ENCODE measurements at regions not wholly inside any gene's neighbourhood (a gene's known extent, or its start where the extent isn't known, plus 50 kb on each side); places are given as distances from the start of the nearest gene placed in this dataset.
"Not testable (repeated sequence)": the region's sequence is repeated elsewhere in the genome, so short reads cannot be mapped to it uniquely, and the experiment has no call there.

DNA sequence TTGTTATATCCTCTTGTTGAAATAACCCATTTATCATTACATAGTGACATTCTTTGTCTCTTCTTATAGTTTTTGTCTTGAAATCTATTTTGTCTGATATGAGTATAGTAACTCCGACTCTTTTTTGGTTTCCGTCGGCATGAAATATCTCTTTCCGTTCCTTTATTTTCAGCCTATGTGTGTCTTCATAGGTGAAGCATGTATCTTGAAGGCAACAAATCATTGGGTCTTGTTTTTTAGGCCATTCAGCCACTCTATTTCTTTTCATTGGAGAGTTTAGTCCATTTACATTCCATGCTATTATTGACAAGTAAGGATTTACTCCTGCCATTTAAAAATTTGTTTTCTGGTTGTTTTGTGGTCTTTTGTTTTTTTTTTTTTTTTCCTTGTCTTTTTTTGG, 441.9 kb upstream of the KAZN start:
- no peaks in the 10 kb centered on the region for H3K4me1 Mint-ChIP-seq (ENCODE audit: low read depth)
- H3K4me3 Mint-ChIP-seq = no peak overlapping the region
- H3K36me3 Mint-ChIP-seq (ENCODE audit: low read depth) = no peaks in the 10 kb centered on the region
- DNase-seq = no peak
- peaks cover 19% of the 10 kb centered on the region for H3K9me3 Mint-ChIP-seq
- H3K27me3 Mint-ChIP-seq = peaks cover 7% of the 10 kb centered on the region
- no peak overlapping the region for H3K27ac Mint-ChIP-seq

DNA sequence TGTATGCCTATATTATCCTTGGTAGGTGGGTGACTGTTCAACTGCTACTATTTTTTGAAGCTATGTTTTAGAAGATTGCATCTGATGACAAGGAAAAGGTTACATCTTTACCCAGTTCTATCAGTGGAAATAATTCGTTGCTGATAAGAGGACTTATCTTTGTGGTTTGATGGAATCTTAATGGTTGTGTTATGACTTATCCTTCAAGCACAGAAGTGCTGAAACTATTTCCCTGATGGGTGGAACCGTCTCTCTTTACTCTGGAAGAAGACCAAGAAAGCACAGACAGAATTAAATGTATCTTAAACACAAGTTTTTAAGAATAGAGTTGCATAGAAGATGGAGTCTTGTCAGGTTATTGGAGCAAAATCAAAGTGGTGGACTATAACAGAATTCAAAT, 437.7 kb upstream of the KAZN start:
- DNase-seq = no peak
- no peak overlapping the region for H3K27ac Mint-ChIP-seq
- no peak overlapping the region for H3K4me3 Mint-ChIP-seq
- H3K36me3 Mint-ChIP-seq (ENCODE audit: low read depth) = no peaks in the 10 kb centered on the region
- H3K9me3 Mint-ChIP-seq = peaks cover 27% of the 10 kb centered on the region
- no peaks in the 10 kb centered on the region for H3K4me1 Mint-ChIP-seq (ENCODE audit: low read depth)
- peaks cover 7% of the 10 kb centered on the region for H3K27me3 Mint-ChIP-seq

DNA sequence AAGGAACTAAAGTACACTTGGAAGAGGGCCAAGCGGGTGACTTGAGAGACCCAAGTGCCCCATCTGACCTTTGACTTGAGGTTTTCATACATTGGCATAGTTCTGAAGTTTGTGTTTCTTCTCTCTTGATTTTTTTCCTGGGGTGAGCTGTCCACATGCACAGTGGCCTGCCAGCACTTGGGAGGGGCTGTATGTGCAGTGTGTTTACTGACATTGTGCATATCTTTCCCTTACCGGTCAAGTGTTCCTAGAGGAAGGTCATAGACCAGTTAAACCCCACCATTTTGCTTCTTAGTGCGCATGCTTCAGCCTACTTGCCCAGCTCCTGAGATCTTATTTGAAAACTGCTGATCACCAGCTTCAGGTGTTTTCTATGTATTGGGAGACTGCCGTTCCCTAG, 435.2 kb upstream of the KAZN start:
- no peak for DNase-seq
- Mint-ChIP-seq H3K4me3 (no peak overlapping the region), H3K9me3 (peaks cover 11% of the 10 kb centered on the region), H3K27ac (no peak overlapping the region), H3K4me1 (ENCODE audit: low read depth) (no peaks in the 10 kb centered on the region), H3K36me3 (ENCODE audit: low read depth) (no peaks in the 10 kb centered on the region), H3K27me3 (peaks cover 10% of the 10 kb centered on the region)

DNA sequence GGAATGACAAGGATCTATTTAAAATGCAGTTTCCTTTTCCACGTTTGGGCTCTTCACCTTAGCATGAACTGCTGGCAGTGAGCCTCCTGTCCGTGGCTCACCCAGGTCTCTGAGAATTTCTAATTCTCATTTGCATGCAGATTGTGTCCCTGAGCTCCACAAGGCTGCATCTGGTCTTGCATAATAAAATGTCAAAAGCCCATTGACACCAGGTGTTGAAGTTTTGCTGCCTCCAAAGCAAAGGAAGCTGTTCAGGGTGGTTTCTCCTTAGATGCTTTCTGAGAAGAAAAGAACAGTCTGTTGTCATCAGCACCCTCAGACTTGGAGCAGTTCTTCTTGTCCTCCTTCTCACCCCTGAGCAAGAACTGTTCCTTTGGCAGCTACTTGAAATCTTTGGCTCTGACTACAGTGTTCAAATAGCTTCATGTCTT, 433.1 kb upstream of the KAZN start:
- Mint-ChIP-seq H3K27me3 (peaks cover 10% of the 10 kb centered on the region), H3K4me3 (no peak overlapping the region), H3K36me3 (ENCODE audit: low read depth) (no peaks in the 10 kb centered on the region), H3K27ac (no peak overlapping the region), H3K9me3 (peaks cover 11% of the 10 kb centered on the region), H3K4me1 (ENCODE audit: low read depth) (no peaks in the 10 kb centered on the region)
- DNase-seq = no peak

DNA sequence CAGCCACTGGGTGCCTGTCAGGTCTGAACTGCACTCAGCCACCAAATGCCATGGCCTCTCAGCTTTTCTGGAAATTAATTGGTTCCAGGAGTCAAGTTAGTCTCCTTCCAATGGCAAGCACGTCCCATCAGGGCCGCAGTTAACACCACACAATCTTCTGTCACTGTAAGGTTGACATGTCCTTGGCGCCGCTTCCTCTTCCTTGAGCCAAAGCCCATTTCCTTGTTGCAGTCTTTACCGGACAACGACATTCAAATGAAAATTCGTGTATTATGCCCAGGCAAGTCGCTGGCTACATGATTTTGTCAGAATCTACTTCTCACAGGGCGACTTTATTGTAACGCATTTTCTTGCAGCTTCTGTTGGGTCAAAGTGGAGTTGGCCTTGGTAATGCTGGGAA, 430.6 kb upstream of the KAZN start:
- H3K4me1 Mint-ChIP-seq (ENCODE audit: low read depth) = no peaks in the 10 kb centered on the region
- H3K4me3 Mint-ChIP-seq = no peak overlapping the region
- no peaks in the 10 kb centered on the region for H3K36me3 Mint-ChIP-seq (ENCODE audit: low read depth)
- peaks cover 7% of the 10 kb centered on the region for H3K9me3 Mint-ChIP-seq
- no peak for DNase-seq
- no peak overlapping the region for H3K27ac Mint-ChIP-seq
- peaks cover 3% of the 10 kb centered on the region for H3K27me3 Mint-ChIP-seq

DNA sequence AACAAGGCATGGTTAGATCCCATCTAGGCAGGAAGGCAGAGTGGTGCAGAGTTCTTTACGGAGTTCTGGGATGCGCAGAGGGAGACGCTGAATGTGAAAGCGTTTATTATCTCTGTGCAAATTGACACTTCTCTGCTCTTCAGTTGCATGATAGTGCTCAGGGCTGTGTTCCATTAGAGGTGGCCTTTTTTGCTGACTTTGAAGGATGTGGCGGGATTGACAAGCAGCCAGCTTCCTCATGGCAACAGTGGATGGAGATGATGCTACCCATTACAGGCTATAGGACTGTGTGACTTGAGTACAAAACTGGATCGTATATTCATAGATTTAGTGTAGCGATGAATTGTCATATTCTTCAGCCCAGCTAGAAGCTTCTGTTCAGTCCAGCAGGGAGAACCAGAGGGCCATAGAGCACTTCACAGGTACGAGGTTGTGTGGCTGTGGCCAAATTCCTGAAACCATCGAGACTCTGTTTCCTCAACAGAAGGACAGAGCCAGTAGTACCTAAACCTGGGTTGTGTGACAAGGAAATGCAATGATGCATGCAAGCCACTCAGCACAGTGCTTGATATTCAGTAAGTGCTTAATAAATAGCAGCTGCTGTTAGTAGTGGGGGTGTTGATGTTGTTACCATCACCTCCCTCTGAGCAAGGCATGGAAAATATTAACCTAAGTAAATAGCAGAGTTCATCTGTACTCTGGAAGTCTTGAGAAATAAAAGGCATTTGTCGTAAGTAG, 430.0 kb upstream of the KAZN start:
- H3K4me1 Mint-ChIP-seq (ENCODE audit: low read depth) = no peaks in the 10 kb centered on the region

DNA sequence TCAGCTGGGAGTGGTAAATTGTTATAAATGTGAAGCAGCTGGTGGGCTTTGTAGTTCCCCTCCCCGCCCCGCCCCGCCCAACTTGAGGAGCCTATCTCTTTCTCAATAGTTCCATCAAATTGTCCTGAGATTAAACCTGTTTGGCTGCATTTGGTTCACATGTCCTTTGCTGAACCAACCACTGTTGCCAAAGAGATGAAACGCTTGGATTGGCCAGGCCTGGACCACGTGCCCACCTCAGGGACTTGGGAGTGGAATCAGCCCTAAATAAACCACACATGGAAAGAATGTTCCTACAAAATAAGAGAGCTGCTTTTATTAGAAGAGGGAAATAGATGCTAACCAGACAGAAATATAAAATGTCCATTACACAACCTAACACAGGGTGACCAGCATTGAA, 424.9 kb upstream of the KAZN start:
- Mint-ChIP-seq H3K4me1 (ENCODE audit: low read depth) (no peaks in the 10 kb centered on the region), H3K27ac (no peak overlapping the region), H3K27me3 (peaks cover 3% of the 10 kb centered on the region), H3K36me3 (ENCODE audit: low read depth) (no peaks in the 10 kb centered on the region), H3K9me3 (no peaks in the 10 kb centered on the region), H3K4me3 (no peak overlapping the region)
- DNase-seq = no peak

More for the DNA sequence above, 430.0 kb upstream of the KAZN start:
- H3K4me3 Mint-ChIP-seq = no peak overlapping the region
- H3K9me3 Mint-ChIP-seq = peaks cover 1% of the 10 kb centered on the region
- H3K27me3 Mint-ChIP-seq = peaks cover 3% of the 10 kb centered on the region
- no peak overlapping the region for H3K27ac Mint-ChIP-seq
- DNase-seq = no peak
- H3K36me3 Mint-ChIP-seq (ENCODE audit: low read depth) = no peaks in the 10 kb centered on the region

DNA sequence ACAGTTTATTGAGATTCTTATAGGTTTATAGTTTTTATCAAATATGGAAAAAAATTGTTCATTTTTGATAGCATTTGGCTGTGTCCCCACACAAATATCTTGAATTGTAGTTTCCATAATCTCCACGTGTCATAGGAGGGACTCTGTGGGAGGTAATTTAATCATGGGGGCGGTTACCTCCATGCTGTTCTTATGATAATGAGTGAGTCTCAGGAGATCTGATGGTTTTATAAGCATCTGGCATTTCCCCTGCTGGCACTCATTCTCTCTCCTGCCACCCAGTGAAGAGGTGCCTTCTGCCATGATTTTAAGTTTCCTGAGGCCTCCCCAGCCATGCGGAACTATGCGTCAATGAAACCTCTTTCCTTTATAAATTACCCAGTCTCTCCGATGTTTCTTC, 420.6 kb upstream of the KAZN start:
- H3K27ac Mint-ChIP-seq; DNase-seq; H3K4me3 Mint-ChIP-seq; H3K36me3 Mint-ChIP-seq (ENCODE audit: low read depth); H3K9me3 Mint-ChIP-seq; H3K4me1 Mint-ChIP-seq (ENCODE audit: low read depth): not testable (repeated sequence)
- peaks cover 37% of the 10 kb centered on the region for H3K27me3 Mint-ChIP-seq

DNA sequence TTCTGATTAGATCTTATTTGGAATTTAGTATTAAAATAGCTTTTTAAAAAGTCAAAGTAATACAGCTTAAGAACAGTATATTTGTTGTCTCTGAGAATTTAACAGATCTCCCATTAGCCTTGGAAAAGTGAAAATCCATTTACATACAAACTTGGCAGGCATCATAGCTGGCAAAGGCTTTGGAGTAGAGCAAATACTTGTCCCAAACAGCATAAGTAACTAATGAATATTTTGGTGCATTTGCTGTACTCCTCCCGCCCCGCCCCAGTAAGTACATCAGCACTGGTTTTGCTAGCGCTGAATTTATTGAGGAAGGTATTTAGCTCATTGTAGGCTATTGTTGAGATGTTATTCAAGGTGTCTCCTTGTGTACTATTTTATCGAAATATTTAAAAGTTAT, 417.7 kb upstream of the KAZN start:
- no peaks in the 10 kb centered on the region for H3K36me3 Mint-ChIP-seq (ENCODE audit: low read depth)
- no peaks in the 10 kb centered on the region for H3K9me3 Mint-ChIP-seq
- H3K4me1 Mint-ChIP-seq (ENCODE audit: low read depth) = no peaks in the 10 kb centered on the region
- H3K4me3 Mint-ChIP-seq = no peak overlapping the region
- H3K27me3 Mint-ChIP-seq = peaks cover 40% of the 10 kb centered on the region
- no peak for DNase-seq
- H3K27ac Mint-ChIP-seq = no peak overlapping the region

DNA sequence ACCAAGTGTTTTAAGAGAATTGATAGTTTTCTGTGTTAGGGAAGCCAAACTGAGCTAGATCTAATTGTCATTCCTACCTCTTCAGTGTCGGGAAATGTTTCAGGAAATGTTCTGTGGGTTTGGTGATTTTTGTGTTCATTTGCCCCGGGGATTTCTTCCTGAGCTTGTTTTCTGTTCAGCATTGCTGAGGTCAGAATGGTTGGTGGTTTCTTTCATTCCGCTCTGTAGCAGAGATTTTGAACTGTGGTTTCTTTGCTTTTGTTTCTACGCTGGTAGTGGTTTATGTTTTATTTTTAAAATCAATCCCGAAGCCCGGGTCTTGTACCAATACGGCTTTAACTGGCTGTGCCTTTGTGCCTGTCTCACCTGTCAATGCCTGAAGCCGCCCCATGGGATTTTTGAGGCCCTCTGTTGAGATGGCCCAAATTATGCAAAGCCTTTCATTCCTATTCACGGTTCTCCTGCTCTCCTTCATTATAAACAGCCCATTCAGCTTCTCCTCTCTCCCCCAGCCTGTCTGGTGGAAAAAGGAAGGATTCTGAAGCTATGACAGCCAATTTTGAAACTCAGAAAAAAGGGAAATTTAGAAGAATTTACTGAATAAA, 417.2 kb upstream of the KAZN start:
- H3K4me1 Mint-ChIP-seq (ENCODE audit: low read depth) = no peaks in the 10 kb centered on the region

DNA sequence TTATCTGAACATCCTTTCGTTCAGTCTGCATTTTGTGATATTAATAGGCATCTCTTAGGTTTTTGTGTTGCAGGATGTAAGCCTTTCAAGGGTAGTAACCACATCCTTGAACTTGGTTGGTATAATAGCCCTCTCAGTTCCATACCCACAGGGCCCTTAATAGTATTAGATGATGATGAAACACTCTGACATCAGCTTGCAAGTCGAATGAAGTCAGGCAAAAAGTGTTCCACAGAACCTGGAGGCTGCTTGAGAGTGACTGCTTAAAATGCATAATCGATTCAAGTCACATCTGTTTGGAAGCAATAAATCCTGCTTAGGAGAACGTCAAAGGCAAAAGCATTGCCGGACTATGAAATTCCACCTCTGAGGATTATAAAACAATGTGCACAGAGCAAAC, 415.6 kb upstream of the KAZN start:
- Mint-ChIP-seq H3K36me3 (ENCODE audit: low read depth) (no peaks in the 10 kb centered on the region), H3K4me3 (no peak overlapping the region), H3K27ac (no peak overlapping the region), H3K9me3 (no peaks in the 10 kb centered on the region), H3K4me1 (ENCODE audit: low read depth) (no peaks in the 10 kb centered on the region), H3K27me3 (peaks cover 45% of the 10 kb centered on the region)
- no peak for DNase-seq

More for the DNA sequence above, 417.2 kb upstream of the KAZN start:
- DNase-seq = no peak
- no peak overlapping the region for H3K4me3 Mint-ChIP-seq
- H3K27ac Mint-ChIP-seq = no peak overlapping the region
- peaks cover 42% of the 10 kb centered on the region for H3K27me3 Mint-ChIP-seq
- no peaks in the 10 kb centered on the region for H3K9me3 Mint-ChIP-seq
- no peaks in the 10 kb centered on the region for H3K36me3 Mint-ChIP-seq (ENCODE audit: low read depth)

DNA sequence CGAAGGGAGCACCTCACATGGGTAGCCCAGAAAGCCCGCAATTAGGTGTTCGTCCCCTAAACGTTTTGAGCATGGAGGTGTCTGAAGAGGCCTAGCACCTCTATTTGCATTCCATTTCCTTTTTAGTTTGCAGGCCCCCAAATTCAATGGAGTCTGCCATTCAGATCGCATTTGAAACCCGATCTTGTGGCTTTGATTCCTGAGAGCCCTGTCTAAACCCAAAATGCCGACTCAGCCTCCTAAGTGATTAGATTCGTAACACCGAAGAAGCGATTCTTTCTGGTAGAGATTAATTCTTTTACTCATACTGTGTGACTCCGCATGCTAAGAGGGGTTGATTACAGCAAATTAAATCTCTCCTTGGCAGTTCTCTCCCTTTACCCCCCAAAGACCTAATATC, 415.2 kb upstream of the KAZN start:
- Mint-ChIP-seq H3K36me3 (ENCODE audit: low read depth) (no peaks in the 10 kb centered on the region), H3K4me1 (ENCODE audit: low read depth) (no peaks in the 10 kb centered on the region), H3K27me3 (peaks cover 46% of the 10 kb centered on the region), H3K9me3 (no peaks in the 10 kb centered on the region), H3K4me3 (no peak overlapping the region), H3K27ac (no peak overlapping the region)
- DNase-seq = no peak

DNA sequence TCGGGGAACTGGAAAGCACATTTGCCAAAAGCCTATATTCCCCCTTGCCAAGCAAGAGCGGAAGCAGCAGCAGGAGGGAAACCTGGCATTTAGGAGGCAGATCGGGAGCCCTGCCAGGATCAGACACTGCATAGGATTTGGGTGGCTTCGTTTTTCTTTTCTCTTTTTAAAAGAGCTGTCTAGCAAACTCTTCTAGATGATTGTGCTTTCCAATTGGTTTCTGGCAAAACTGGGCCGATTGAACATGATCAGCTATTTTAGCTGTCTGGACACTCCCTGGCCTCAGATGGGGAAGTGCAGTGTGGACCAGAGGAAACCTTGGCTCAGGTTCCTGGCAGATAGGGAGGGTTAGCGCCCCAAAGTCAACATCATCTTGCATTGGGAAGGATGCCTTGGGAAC, 414.0 kb upstream of the KAZN start:
- Mint-ChIP-seq H3K4me3 (no peak overlapping the region), H3K36me3 (ENCODE audit: low read depth) (no peaks in the 10 kb centered on the region), H3K9me3 (no peaks in the 10 kb centered on the region), H3K27me3 (peaks cover 43% of the 10 kb centered on the region), H3K27ac (no peak overlapping the region), H3K4me1 (ENCODE audit: low read depth) (no peaks in the 10 kb centered on the region)
- DNase-seq = no peak

DNA sequence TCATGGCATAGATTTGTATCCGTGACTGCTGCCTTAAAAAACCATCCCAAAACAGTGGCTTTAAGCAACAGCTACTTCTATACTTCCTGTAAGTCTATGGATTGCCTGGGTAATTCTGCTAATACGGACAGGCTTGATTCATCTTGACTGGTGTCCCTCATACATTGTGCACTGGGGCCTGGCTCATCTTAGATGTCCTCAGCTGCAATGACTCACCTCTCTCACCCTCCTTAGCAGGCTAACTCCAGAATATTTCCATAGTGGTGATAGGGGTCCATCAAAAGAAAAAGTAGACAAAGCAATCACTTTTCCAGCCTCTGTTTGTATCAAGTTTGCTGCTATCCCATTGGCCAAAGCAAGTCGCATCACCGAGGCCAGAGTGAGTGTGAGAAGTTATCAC, 409.1 kb upstream of the KAZN start:
- H3K36me3 Mint-ChIP-seq (ENCODE audit: low read depth) = no peaks in the 10 kb centered on the region
- no peak overlapping the region for H3K27ac Mint-ChIP-seq
- H3K27me3 Mint-ChIP-seq = peaks cover 21% of the 10 kb centered on the region
- no peak for DNase-seq
- no peaks in the 10 kb centered on the region for H3K9me3 Mint-ChIP-seq
- no peak overlapping the region for H3K4me3 Mint-ChIP-seq
- no peaks in the 10 kb centered on the region for H3K4me1 Mint-ChIP-seq (ENCODE audit: low read depth)

DNA sequence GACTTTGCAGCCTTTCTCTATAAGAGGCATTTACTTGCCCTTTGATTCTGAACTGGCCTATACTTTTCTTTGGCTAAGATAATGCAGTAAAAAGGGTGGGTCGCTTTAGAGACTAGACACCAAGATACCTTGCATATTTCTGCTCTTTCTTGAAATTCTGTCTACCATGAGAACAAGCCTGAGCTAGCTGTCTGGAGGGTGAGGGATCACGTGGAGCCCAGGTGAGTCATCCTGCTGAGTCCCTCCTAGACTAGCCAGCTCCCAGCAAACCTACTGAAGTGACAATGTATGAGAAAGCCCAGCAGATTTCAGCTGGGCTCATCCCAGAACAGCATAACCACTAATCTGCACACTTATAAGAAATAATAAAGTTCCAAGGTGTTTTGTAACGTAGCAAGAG, 408.0 kb upstream of the KAZN start:
- Mint-ChIP-seq H3K4me1 (ENCODE audit: low read depth) (no peaks in the 10 kb centered on the region), H3K9me3 (no peaks in the 10 kb centered on the region), H3K27me3 (peaks cover 23% of the 10 kb centered on the region), H3K36me3 (ENCODE audit: low read depth) (no peaks in the 10 kb centered on the region), H3K4me3 (no peak overlapping the region), H3K27ac (no peak overlapping the region)
- DNase-seq = no peak
